NCI-H524 treated with DMSO at 0.1 percent for 48 hours (cell line): ENCODE measurements at regions not wholly inside any gene's neighbourhood (a gene's known extent, or its start where the extent isn't known, plus 50 kb on each side); places are given as distances from the start of the nearest gene placed in this dataset.

Source experiments
- DNase-seq: peaks from one replicate; lab custom pipeline; 2025; lab: John Stamatoyannopoulos, UW

DNA sequence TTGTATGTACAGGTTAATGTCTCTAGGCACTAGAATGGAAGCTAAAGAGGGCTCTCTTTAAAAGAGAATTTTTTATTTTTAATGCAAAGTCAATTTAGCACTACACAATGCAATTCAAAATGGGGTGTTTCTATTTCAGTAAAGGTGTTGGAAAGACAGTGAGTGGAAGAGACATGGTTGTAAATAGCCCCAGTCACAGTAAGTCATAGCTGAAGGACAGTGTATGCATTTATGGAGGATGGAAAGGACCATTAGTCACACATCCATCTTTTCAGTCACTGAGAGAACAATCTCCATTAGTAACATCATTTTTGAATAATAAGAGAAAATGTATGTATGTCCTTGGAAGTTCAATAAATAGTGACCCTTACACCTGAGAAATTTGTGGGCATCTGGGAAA is 148.0 kb downstream of the PDHA2 start:
- no peak for DNase-seq

- DNase-seq: no peak
Measured at GRCh38 chr4:95998311-95998710, 158.4 kb downstream of the PDHA2 start.

- DNase-seq: no peak
Measured at GRCh38 chr4:96003951-96004740, 164.3 kb downstream of the PDHA2 start.

- DNase-seq: no peak
Measured at GRCh38 chr4:96009427-96010119, 169.7 kb downstream of the PDHA2 start.

DNA sequence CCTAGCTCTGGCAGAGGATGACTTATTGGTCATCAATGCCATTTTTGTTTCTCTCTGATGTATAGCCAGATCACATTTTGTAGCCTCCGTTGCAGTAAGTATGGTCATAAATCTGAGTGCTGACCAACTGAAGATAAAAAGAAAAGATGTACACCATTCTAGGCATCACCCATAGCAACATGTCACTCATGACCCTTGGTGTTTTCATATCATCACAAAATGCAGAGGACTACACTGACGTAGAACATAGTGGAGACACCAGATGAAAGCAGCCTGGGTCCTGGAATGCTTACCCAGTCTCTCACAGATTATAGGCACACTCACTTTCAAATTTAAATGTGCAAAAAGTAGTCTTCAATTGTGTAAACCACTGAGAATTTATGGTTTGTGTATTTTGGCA is 172.8 kb downstream of the PDHA2 start:
- DNase-seq: no peak

GRCh38 chr4:96016634-96017299 is 176.9 kb downstream of the PDHA2 start:
- no peak for DNase-seq

- DNase-seq: no peak
Measured at GRCh38 chr4:96025011-96025410, 185.1 kb downstream of the PDHA2 start.

GRCh38 chr4:96035727-96036126 is 195.8 kb downstream of the PDHA2 start:
- no peak for DNase-seq

DNA sequence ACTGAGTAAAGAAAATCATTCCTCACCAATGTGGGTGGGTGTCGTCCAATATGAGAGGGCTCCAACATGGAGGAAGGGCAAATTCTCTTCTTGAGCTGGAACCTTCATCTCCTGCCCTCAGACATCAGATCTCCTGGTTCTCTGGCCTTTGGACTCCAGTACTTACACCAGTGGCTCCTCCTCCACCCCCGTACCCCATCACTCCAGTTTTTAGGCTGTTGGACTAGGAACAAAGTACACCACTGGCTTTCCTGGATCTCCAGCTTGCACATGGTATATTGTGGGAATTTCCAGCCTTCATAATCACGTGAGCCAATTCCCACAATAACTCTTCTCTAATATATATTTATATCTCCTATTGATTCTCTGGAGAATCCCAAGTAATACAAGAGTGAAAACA is 196.9 kb downstream of the PDHA2 start:
- DNase-seq: no peak

DNA sequence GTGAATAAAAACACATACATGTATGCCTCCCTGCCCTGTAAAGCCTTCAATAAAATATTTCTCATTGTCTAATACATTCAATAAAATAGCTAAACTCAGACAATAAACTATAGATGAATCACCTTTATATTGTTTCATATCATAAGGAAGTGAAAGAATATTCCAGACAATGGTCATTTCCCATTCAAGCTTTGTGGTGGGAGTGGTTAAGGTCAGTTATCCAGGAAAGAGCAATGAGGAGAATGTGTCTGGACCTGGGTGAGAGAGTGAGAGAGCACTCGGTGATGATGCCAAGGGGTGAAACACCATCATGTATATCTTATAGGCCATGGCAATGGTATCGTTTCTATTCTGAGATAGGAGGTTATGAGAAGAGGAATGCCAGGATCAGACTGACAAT is 197.8 kb downstream of the PDHA2 start:
- no peak for DNase-seq

GRCh38 chr4:96039217-96039616 is 199.3 kb downstream of the PDHA2 start:
- DNase-seq: no peak

DNA sequence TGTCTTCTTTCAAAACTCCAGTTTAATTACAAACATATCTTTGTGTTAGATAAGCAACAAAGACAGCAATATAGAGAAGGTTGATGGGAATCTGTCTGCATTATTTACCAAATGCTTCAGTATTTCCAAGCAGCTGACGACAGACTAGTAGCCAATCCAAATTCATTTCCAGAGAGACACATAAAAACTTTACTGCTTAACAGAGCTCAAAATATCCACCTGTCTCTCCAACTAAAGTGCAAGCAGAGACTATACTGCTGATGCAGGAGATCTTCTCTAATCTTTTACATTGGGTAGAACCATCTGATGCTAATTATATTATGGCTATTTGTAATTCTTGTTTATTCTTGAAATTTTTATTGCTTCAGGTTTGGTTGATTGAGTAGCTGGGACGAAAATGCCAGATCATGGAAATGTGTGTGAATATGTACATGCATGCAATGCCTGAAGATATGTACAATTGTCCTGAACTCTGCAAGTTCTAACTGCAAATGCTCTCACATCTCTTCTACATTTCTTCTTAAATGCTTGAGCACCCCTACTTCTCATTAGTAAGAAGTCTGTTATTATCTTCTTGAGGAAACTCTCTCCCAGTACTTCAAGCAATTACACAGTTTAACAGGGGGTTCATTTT is 200.0 kb downstream of the PDHA2 start:
- no peak for DNase-seq

- DNase-seq: no peak
Measured at GRCh38 chr4:96044971-96045370, 205.1 kb downstream of the PDHA2 start.

GRCh38 chr4:96052827-96053226 is 212.9 kb downstream of the PDHA2 start:
- DNase-seq: no peak

GRCh38 chr4:96056346-96056934 is 216.5 kb downstream of the PDHA2 start:
- no peak for DNase-seq

DNA sequence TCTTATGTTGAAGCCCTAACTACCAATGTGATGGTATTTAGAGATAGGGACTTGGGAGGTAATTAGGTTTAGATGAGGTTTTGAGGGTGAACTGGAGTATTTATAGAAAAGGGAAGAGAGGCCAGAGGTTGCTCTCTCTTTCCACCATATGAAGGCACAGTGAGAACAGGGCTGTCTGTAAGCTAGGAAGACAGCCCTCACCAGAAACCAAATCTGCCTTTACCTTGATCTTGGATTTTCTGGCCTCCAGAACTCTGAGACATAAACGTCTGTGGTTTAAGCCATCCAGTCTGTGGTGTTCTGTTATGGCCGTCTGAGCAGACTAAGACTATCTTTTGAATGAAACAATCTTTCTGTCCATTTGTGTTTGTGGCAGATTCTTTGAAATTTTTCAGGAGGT is 223.7 kb downstream of the PDHA2 start:
- DNase-seq: no peak

DNA sequence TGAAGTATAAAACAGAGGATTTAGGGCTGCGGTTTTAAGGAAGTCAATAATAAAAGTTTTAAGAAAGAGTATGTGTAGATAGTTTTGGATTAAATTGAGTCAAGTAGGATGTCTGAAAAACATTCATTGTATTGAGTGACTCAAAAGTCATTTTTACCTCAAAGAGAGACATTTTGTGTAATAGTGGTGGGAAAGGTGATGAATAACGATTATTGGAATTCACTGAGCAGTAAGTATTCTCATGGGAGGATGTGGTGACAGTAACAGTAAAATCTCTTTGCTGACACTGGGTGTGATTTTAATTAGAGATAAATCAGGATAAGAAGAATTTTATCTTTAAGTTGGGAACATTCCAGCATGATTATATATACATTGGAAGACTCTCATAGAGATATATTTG is 233.6 kb downstream of the PDHA2 start:
- no peak for DNase-seq

- DNase-seq: no peak
Measured at GRCh38 chr4:96092151-96092705, 252.3 kb downstream of the PDHA2 start.

DNA sequence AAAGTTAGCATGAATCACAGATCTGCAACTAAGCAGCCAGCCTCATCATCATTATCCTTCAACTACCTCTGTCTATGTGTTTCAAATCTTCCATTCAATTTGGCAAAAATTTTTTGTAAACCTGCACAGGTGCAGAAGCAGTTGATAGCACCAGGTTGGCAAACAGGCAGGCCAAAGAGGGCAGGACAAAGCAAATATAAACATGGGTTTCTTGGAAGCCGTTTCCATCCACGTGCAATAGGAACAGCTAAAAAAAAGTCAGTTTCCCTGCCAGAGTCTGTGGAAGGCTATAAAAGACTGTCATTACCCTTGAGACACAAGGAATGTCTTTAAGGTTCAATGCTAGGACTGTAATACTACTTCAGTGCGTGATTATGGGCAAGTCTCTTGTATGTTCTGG is 253.2 kb downstream of the PDHA2 start:
- no peak for DNase-seq

GRCh38 chr4:96093563-96093962 is 253.7 kb downstream of the PDHA2 start:
- no peak for DNase-seq

DNA sequence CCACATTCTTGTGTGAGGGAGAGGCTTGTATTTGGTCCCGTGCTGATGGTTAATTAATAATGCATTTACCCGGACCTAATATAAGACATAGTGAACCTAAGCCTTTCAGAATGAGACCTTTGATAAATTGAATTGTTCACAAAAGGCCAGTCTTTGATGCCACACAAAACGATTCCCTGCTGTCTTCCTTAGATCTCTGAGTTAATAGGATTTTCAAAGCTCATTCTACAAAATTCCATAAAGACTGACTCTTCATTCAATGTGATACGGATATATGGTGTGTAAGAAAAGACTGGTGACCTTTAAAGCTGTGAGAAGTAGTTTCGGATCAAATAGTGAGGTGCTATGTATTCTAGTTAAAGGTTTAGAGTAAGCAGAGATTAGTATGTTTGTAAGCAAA is 254.3 kb downstream of the PDHA2 start:
- DNase-seq: no peak

DNA sequence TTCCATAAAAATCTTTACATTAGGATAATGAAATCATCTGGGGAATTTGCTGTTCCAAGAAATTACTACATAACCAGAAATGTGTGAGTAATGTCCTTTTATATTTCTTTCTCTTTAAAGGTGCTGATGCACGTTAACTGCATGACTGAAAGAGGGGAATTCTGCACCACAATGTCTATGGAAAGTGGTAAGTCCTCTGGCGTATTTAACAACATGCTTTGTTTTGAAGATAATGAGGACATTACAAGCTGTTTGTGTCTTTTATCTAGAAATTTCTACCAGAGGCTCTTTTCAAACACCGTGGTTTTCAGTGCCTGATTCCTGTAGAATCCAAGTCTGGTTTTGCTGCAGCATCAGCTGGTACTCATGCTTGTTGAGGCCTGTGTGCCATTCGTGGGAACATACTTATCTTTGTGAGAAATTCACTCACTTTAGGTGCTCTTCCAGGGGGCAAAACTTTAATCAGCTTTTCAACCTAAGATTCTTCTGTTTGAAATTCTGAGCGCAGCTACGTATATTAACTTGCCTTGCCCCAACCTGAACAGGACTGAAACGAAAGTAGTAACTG is 257.2 kb downstream of the PDHA2 start:
- DNase-seq: no peak
